CD14-positive monocyte (primary cell): ENCODE measurements at regions not wholly inside any gene's neighbourhood (a gene's known extent, or its start where the extent isn't known, plus 50 kb on each side); places are given as distances from the start of the nearest gene placed in this dataset.

Experiments
- DNase-seq, 3 donors: peaks; one replicate each; pipeline ENCODE4 v3.0.0-alpha.2; 2011 to 2022
- H2AFZ ChIP-seq: 2 replicates; pipeline ENCODE4 v1.6.0; 2012; ENCODE audit warnings: mild to moderate bottlenecking, low read depth, low read length, inconsistent platforms; ENCODE audit not compliant: insufficient read depth, poor library complexity, severe bottlenecking
- H3K27ac ChIP-seq, 2 donors: 1 replicate in 1 of 2; 2 replicates in 1 of 2; pipeline ENCODE4 v1.5.1; 2012 to 2013; ENCODE audit warnings: low read length in 2 of 2, control low read depth in 1 of 2, inconsistent platforms in 1 of 2, low read depth in 1 of 2, mild to moderate bottlenecking in 1 of 2
- H3K27me3 ChIP-seq, 2 donors: one replicate each; pipeline versions ENCODE4 v1.6.0 to v1.6.1; 2011 to 2013; ENCODE audit warnings: low read length in 2 of 2; ENCODE audit not compliant: control insufficient read depth in 2 of 2, insufficient read depth in 2 of 2
- H3K36me3 ChIP-seq, 2 donors: replicated peaks in 1 of 2; 1 replicate in 1 of 2; 2 replicates in 1 of 2; pipeline versions ENCODE4 v1.5.1 to v1.6.1; 2012 to 2013; ENCODE audit warnings: low read length in 2 of 2, control low read depth in 1 of 2, inconsistent platforms in 1 of 2, mild to moderate bottlenecking in 1 of 2; ENCODE audit not compliant: insufficient read depth in 2 of 2, control insufficient read depth in 1 of 2
- H3K4me1 ChIP-seq, 2 donors: 1 replicate in 1 of 2; 2 replicates in 1 of 2; pipeline versions ENCODE4 v1.5.1 to v1.6.1; 2012 to 2013; ENCODE audit warnings: low read length in 2 of 2, control low read depth in 1 of 2, inconsistent platforms in 1 of 2, mild to moderate bottlenecking in 1 of 2, moderate library complexity in 1 of 2; ENCODE audit not compliant: insufficient read depth in 2 of 2, control insufficient read depth in 1 of 2
- H3K4me2 ChIP-seq: replicated peaks from 2 replicates; pipeline ENCODE3; 2012; ENCODE audit warnings: low read length, moderate library complexity, mild to moderate bottlenecking; ENCODE audit not compliant: poor library complexity, severe bottlenecking; ENCODE audit errors: extremely low read depth
- H3K4me3 ChIP-seq, 3 experiments: fragments of 200-600 bp in 1 of 3; sonication (generic) in 1 of 3; replicated peaks in 1 of 3; 1 replicate in 2 of 3; 2 replicates in 1 of 3; pipeline ENCODE4 v1.5.1; 2011 to 2013; ENCODE audit warnings: low read length in 3 of 3, mild to moderate bottlenecking in 3 of 3, control low read depth in 2 of 3, low read depth in 2 of 3, inconsistent platforms in 1 of 3, moderate library complexity in 1 of 3
- H3K79me2 ChIP-seq: 2 replicates; pipeline ENCODE4 v1.6.0; 2012; ENCODE audit warnings: mild to moderate bottlenecking, control low read depth, inconsistent platforms, low read length, moderate library complexity; ENCODE audit not compliant: insufficient read depth
- H3K9ac ChIP-seq: 2 replicates; pipeline ENCODE4 v1.6.0; 2017; ENCODE audit warnings: low read length, mild to moderate bottlenecking; ENCODE audit not compliant: insufficient read depth, poor library complexity, severe bottlenecking
- H3K9me3 ChIP-seq, 2 donors: replicated peaks in 1 of 2; 1 replicate in 1 of 2; 2 replicates in 1 of 2; pipeline versions ENCODE4 v1.5.1 to v1.6.1; 2012 to 2013; ENCODE audit warnings: low read length in 2 of 2, control low read depth in 1 of 2; ENCODE audit not compliant: control insufficient read depth in 1 of 2, insufficient read depth in 1 of 2
- H4K20me1 ChIP-seq: 2 replicates; pipeline ENCODE4 v1.6.0; 2012; ENCODE audit warnings: mild to moderate bottlenecking, low read length, control low read depth, moderate library complexity; ENCODE audit not compliant: insufficient read depth
- H3K27ac Mint-ChIP-seq, 7 donors: one replicate each; pipeline ENCODE4 v1.8.0; 2020; ENCODE audit warnings: mild to moderate bottlenecking in 7 of 7, mixed read lengths in 7 of 7, moderate library complexity in 6 of 7, inconsistent platforms in 2 of 7
- H3K27me3 Mint-ChIP-seq, 3 donors: one replicate each; pipeline ENCODE4 v1.8.0; 2021 to 2022; ENCODE audit warnings: low read depth in 3 of 3, mild to moderate bottlenecking in 3 of 3, mixed read lengths in 3 of 3, moderate library complexity in 3 of 3, inconsistent platforms in 1 of 3
- H3K36me3 Mint-ChIP-seq, 2 donors: one replicate each; pipeline ENCODE4 v1.8.0; 2020; ENCODE audit warnings: mixed read lengths in 2 of 2, inconsistent platforms in 1 of 2, mild to moderate bottlenecking in 1 of 2
- H3K4me1 Mint-ChIP-seq: one replicate; pipeline ENCODE4 v1.8.0; 2020; ENCODE audit warnings: mild to moderate bottlenecking, mixed read lengths
- H3K4me3 Mint-ChIP-seq, 2 donors: one replicate each; pipeline ENCODE4 v1.8.0; 2020; ENCODE audit warnings: mild to moderate bottlenecking in 2 of 2, mixed read lengths in 2 of 2, moderate library complexity in 1 of 2
- H3K9me3 Mint-ChIP-seq, 7 donors: one replicate each; pipeline ENCODE4 v1.8.0; 2020 to 2022; ENCODE audit warnings: mixed read lengths in 7 of 7, mild to moderate bottlenecking in 6 of 7, moderate library complexity in 6 of 7, inconsistent platforms in 2 of 7
- CTCF ChIP-seq: fragments of 200-600 bp; IDR thresholded peaks from one replicate; pipeline ENCODE4 v1.8.0; 2022; ENCODE audit warnings: antibody characterized with exemption, mild to moderate bottlenecking
- WGBS: methylation state at CpG from one replicate; pipeline ENCODE4 v1.1.5; 2013; ENCODE audit warnings: missing lambda C conversion rate; ENCODE audit not compliant: insufficient coverage; 5-methylcytosine and 5-hydroxymethylcytosine counted together
- intact Hi-C, 2 donors: fragments of 100-400 bp; cut with micrococcal nuclease; formaldehyde crosslinking; loops; one replicate each; pipeline versions ENCODE4 v1.15.0 to v1.15.1; 2023

GRCh38 chr7:12868027-12868426, 180.6 kb downstream of the ARL4A start:
- Mint-ChIP-seq H3K27ac (no peak overlapping the region), H3K9me3 (peaks cover 0 to 10% (median 2%) of the 10 kb centered on the region in 7 donors), H3K36me3 (no peaks in the 10 kb centered on the region), H3K27me3 (peaks cover 0 to 2% (median 0%) of the 10 kb centered on the region in 3 donors), H3K4me1 (no peaks in the 10 kb centered on the region), H3K4me3 (no peak overlapping the region)
- H3K4me2 ChIP-seq, result no peak overlapping the region
- no peak for DNase-seq
- no peaks in the 10 kb centered on the region for H3K4me1 ChIP-seq
- no peak overlapping the region for H3K27ac ChIP-seq
- H3K9ac ChIP-seq, result no peak overlapping the region
- H3K79me2 ChIP-seq, result no peaks in the 10 kb centered on the region
- WGBS, result no CpG with 5 or more reads among the region's 2 CpGs
- H3K27me3 ChIP-seq, result no peaks in the 10 kb centered on the region
- H3K9me3 ChIP-seq, result peaks cover 0 to 12% of the 10 kb centered on the region in 2 donors
- no peak overlapping the region for H3K4me3 ChIP-seq
- no peak for TF ChIP-seq CTCF
- H4K20me1 ChIP-seq, result no peaks in the 10 kb centered on the region
- intact Hi-C loops, result no loop called here
- H3K36me3 ChIP-seq, result no peaks in the 10 kb centered on the region
- no peak overlapping the region for H2AFZ ChIP-seq

GRCh38 chr7:12870219-12870618, 182.8 kb downstream of the ARL4A start:
- Histone ChIP-seq H3K27ac (no peak overlapping the region), H3K4me2 (no peak overlapping the region), H3K4me1 (no peaks in the 10 kb centered on the region), H3K9me3 (no peaks in the 10 kb centered on the region), H3K36me3 (no peaks in the 10 kb centered on the region), H3K27me3 (no peaks in the 10 kb centered on the region), H3K79me2 (no peaks in the 10 kb centered on the region), H4K20me1 (no peaks in the 10 kb centered on the region), H3K9ac (no peak overlapping the region), H3K4me3 (no peak overlapping the region), H2AFZ (no peak overlapping the region)
- Mint-ChIP-seq H3K36me3 (no peaks in the 10 kb centered on the region), H3K27me3 (peaks cover 0 to 2% (median 0%) of the 10 kb centered on the region in 3 donors), H3K4me1 (no peaks in the 10 kb centered on the region), H3K27ac (no peak overlapping the region), H3K4me3 (no peak overlapping the region), H3K9me3 (peaks cover 0 to 6% (median under 1%) of the 10 kb centered on the region in 7 donors)
- WGBS, result no CpG with 5 or more reads among the region's 1 CpG
- intact Hi-C loops, result no loop called here
- TF ChIP-seq CTCF, result no peak
- DNase-seq, result no peak
